K562 (cell line): ENCODE measurements at regions not wholly inside any gene's neighbourhood (a gene's known extent, or its start where the extent isn't known, plus 50 kb on each side); places are given as distances from the start of the nearest gene placed in this dataset.

Experiments used
- ATAC-seq: fragments of 200-7000 bp; cut with Tn5 transposase; 3 replicates; pipeline ENCODE4 v1.9.1; 2020; ENCODE audit warnings: moderate library complexity
- BruUV-seq: library from RNA; stranded (reverse); fragments of 400-500 nt; replicated peaks from 2 replicates; lab custom pipeline; 2021; lab: Mats Ljungman, UMichigan
- CTCF ChIA-PET: fragments of 300-600 bp; formaldehyde crosslinking; extraction: SDS; loops from one replicate; lab custom pipeline; 2021; ENCODE audit warnings: low intra/inter-chr PET ratio; lab: Yijun Ruan, JAX
- POLR2A ChIA-PET: fragments of 300-600, 350-650 bp; sonication (Branson Sonifier 250); formaldehyde crosslinking; extraction: SDS; loops from one replicate; lab custom pipeline; 2021; ENCODE audit warnings: antibody characterized with exemption, inconsistent platforms; lab: Yijun Ruan, JAX
- DNase-seq, 4 experiments: peaks; one replicate each; pipeline versions ENCODE4 v3.0.0 to v3.0.0-alpha.2; 2011 to 2018; ENCODE audit warnings: low spot score in 3 of 4, mixed read lengths in 3 of 4; ENCODE audit errors: extremely low read depth in 1 of 4
- FAIRE-seq: peaks from 2 replicates; lab custom pipeline; 2011; peaks lifted over from hg19 to GRCh38; lab: Jason Lieb, UNC
- H2AFZ ChIP-seq: 2 replicates; pipeline ENCODE4 v1.6.0; 2011; ENCODE audit warnings: low read depth, low read length, control low read depth, inconsistent platforms
- H3K27ac ChIP-seq: fragments of 200-600 bp; 3 replicates; pipeline ENCODE4 v1.8.0; 2011; ENCODE audit warnings: low read depth, mild to moderate bottlenecking, control low read depth, inconsistent platforms, low read length, moderate library complexity, mixed read lengths; ENCODE audit errors: extremely low read depth
- H3K27me3 ChIP-seq, 2 experiments: fragments of 300-600 bp in 1 of 2; 2 replicates in 1 of 2; 3 replicates in 1 of 2; pipeline versions ENCODE4 v1.6.0 to v1.8.0; 2011; ENCODE audit warnings: inconsistent platforms in 2 of 2, low read length in 2 of 2, mild to moderate bottlenecking in 1 of 2, mixed read lengths in 1 of 2, moderate library complexity in 1 of 2; ENCODE audit not compliant: control insufficient read depth in 2 of 2, insufficient read depth in 2 of 2
- H3K36me3 ChIP-seq: fragments of 300-600 bp; 3 replicates; pipeline ENCODE4 v1.8.0; 2011; ENCODE audit warnings: mild to moderate bottlenecking, low read length, inconsistent platforms; ENCODE audit not compliant: control insufficient read depth, insufficient read depth
- H3K4me1 ChIP-seq, 2 experiments: fragments of 200-600 bp in 1 of 2; replicated peaks in 1 of 2; 2 replicates in 1 of 2; 3 replicates in 1 of 2; pipeline versions ENCODE4 v1.5.1 to v1.8.0; 2011; ENCODE audit warnings: inconsistent platforms in 2 of 2, low read length in 2 of 2, mild to moderate bottlenecking in 1 of 2, mixed read lengths in 1 of 2, moderate library complexity in 1 of 2; ENCODE audit not compliant: control insufficient read depth in 2 of 2, insufficient read depth in 2 of 2
- H3K4me2 ChIP-seq: 2 replicates; pipeline ENCODE4 v1.6.1; 2011; ENCODE audit warnings: low read length, control low read depth, inconsistent platforms, mixed read lengths; ENCODE audit not compliant: insufficient read depth
- H3K4me3 ChIP-seq: fragments of 200-600 bp; sonication (generic), shearing (Covaris generic); 2 replicates; pipeline ENCODE4 v1.5.1; 2016; ENCODE audit warnings: control low read depth, inconsistent platforms
- H3K79me2 ChIP-seq: fragments of 200-600 bp; 3 replicates; pipeline ENCODE4 v1.8.0; 2011; ENCODE audit warnings: low read length, inconsistent platforms; ENCODE audit not compliant: control insufficient read depth, insufficient read depth
- H3K9ac ChIP-seq, 2 experiments: 2 replicates each; pipeline versions ENCODE4 v1.6.0 to v1.6.1; 2011; ENCODE audit warnings: low read depth in 2 of 2, low read length in 2 of 2, control low read depth in 1 of 2, inconsistent platforms in 1 of 2, mild to moderate bottlenecking in 1 of 2, mixed read lengths in 1 of 2; ENCODE audit not compliant: insufficient read depth in 1 of 2
- H3K9me1 ChIP-seq: one replicate; pipeline ENCODE4 v1.6.0; 2011; ENCODE audit warnings: inconsistent platforms, mild to moderate bottlenecking, low read length, moderate library complexity; ENCODE audit not compliant: control insufficient read depth, insufficient read depth
- H3K9me3 ChIP-seq: replicated peaks from 2 replicates; pipeline ENCODE4 v1.5.1; 2011; ENCODE audit warnings: low read depth, low read length, inconsistent platforms; ENCODE audit not compliant: control insufficient read depth, insufficient read depth
- H4K20me1 ChIP-seq: replicated peaks from 2 replicates; pipeline ENCODE4 v1.6.1; 2011; ENCODE audit warnings: low read length, inconsistent platforms, mixed read lengths; ENCODE audit not compliant: control insufficient read depth, insufficient read depth
- BRD4 ChIP-seq: fragments of 200-600 bp; sonication (generic); IDR thresholded peaks from 2 replicates; pipeline ENCODE4 v1.6.1; 2017; ENCODE audit warnings: inconsistent platforms
- DPF2 ChIP-seq: fragments of 450-650 bp; IDR thresholded peaks from 2 replicates; pipeline ENCODE4 v1.6.1; 2016
- EHMT2 ChIP-seq: fragments of 450-650 bp; IDR thresholded peaks from 2 replicates; pipeline ENCODE4 v1.6.1; 2018; ENCODE audit warnings: antibody characterized with exemption
- WGBS: fragments of 100-300 bp; shearing (Covaris generic); methylation state at CpG from one replicate; pipeline ENCODE4 v1.1.6; 2016; ENCODE audit warnings: low coverage, mixed read lengths; ENCODE audit not compliant: insufficient coverage; ENCODE audit errors: missing lambda C conversion rate; 5-methylcytosine and 5-hydroxymethylcytosine counted together
- in situ Hi-C: fragments of 300-500 bp; cut with MboI; formaldehyde crosslinking; loops from 4 replicates; pipeline ENCODE4 v1.15.0; 2018; ENCODE audit warnings: inconsistent platforms, mixed read lengths
- intact Hi-C: fragments of 100-400 bp; cut with micrococcal nuclease; formaldehyde crosslinking; loops from 2 replicates; pipeline ENCODE4 v1.14.2; 2022

GRCh38 chr4:135548711-135549110, 1347.1 kb upstream of the PABPC4L start:
- ATAC-seq (no peak), DNase-seq (no peak), FAIRE-seq (no peak)
- Histone ChIP-seq H3K27me3 (no peaks in the 10 kb centered on the region), H3K27ac (no peak overlapping the region), H3K79me2 (no peaks in the 10 kb centered on the region), H3K36me3 (no peaks in the 10 kb centered on the region), H3K4me3 (no peak overlapping the region), H3K9me1 (no peaks in the 10 kb centered on the region), H3K4me2 (no peak overlapping the region), H3K4me1 (no peaks in the 10 kb centered on the region), H3K9me3 (no peaks in the 10 kb centered on the region), H2AFZ (no peak overlapping the region), H4K20me1 (no peaks in the 10 kb centered on the region), H3K9ac (no peak overlapping the region)
- in situ Hi-C loops (no loop called here), intact Hi-C loops (no loop called here)
- no TSS peak for BruUV-seq
- 0% methylated on average over 2 of the region's 2 CpGs for WGBS
- POLR2A ChIA-PET: no interaction called here
- TF ChIP-seq BRD4 (no peak), DPF2 (no peak)
- CTCF ChIA-PET: no interaction called here

GRCh38 chr4:135545616-135546317, 1344.2 kb upstream of the PABPC4L start:
- in situ Hi-C loops: no loop called here
- no peaks in the 10 kb centered on the region for H3K9me1 ChIP-seq
- no peaks in the 10 kb centered on the region for H3K9me3 ChIP-seq
- no peak for TF ChIP-seq EHMT2
- H3K27me3 ChIP-seq: no peaks in the 10 kb centered on the region
- H3K9ac ChIP-seq: no peak overlapping the region
- FAIRE-seq: no peak
- BruUV-seq: no TSS peak
- no peak overlapping the region for H3K27ac ChIP-seq
- no peaks in the 10 kb centered on the region for H3K4me1 ChIP-seq
- H3K79me2 ChIP-seq: no peaks in the 10 kb centered on the region
- intact Hi-C loops: no loop called here
- 0% methylated on average over 1 of the region's 1 CpG for WGBS
- H3K36me3 ChIP-seq: no peaks in the 10 kb centered on the region
- no peak for ATAC-seq
- no peak for DNase-seq
- no peak overlapping the region for H2AFZ ChIP-seq
- POLR2A ChIA-PET: no interaction called here
- H4K20me1 ChIP-seq: no peaks in the 10 kb centered on the region
- CTCF ChIA-PET: no interaction called here
- H3K4me2 ChIP-seq: no peak overlapping the region
- H3K4me3 ChIP-seq: no peak overlapping the region
